Stimulated activated naive B cell treated with anti-CD40 and anti-IgM and Interleukin-4, amounts not matched to agents 10 μg/mL and 1 μg/mL and 100 μg/mL, for 72 hours (primary cell): ENCODE measurements at regions not wholly inside any gene's neighbourhood (a gene's known extent, or its start where the extent isn't known, plus 50 kb on each side); places are given as distances from the start of the nearest gene placed in this dataset.

Source experiments
- ATAC-seq, 2 donors: fragments of 150-1000 bp; cut with Tn5 transposase; replicated peaks; 2 replicates each; pipeline ENCODE4 v1.10.0; 2021; ENCODE audit warnings: moderate library complexity in 1 of 2
- DNase-seq: peaks from one replicate; pipeline ENCODE4 v3.0.0; 2021
- H3K27ac Mint-ChIP-seq: one replicate; pipeline ENCODE4 v1.8.0; 2022; ENCODE audit warnings: mild to moderate bottlenecking, mixed read lengths
- H3K27me3 Mint-ChIP-seq, 2 donors: one replicate each; pipeline ENCODE4 v1.8.0; 2022; ENCODE audit warnings: mixed read lengths in 2 of 2
- H3K36me3 Mint-ChIP-seq, 2 donors: one replicate each; pipeline ENCODE4 v1.8.0; 2022; ENCODE audit warnings: mixed read lengths in 2 of 2, mild to moderate bottlenecking in 1 of 2
- H3K4me1 Mint-ChIP-seq, 2 donors: one replicate each; pipeline ENCODE4 v1.8.0; 2022; ENCODE audit warnings: mixed read lengths in 2 of 2, mild to moderate bottlenecking in 1 of 2
- H3K4me3 Mint-ChIP-seq, 2 donors: one replicate each; pipeline ENCODE4 v1.8.0; 2022; ENCODE audit warnings: mild to moderate bottlenecking in 2 of 2, mixed read lengths in 2 of 2, moderate library complexity in 1 of 2
- H3K9me3 Mint-ChIP-seq, 2 donors: one replicate each; pipeline ENCODE4 v1.8.0; 2022; ENCODE audit warnings: mixed read lengths in 2 of 2, mild to moderate bottlenecking in 1 of 2

GRCh38 chr16:65933703-65934102 is 432.8 kb upstream of the CDH5 start:
- no peaks in the 10 kb centered on the region for H3K27me3 Mint-ChIP-seq
- DNase-seq (no peak), ATAC-seq (no peak)
- no peak overlapping the region for H3K27ac Mint-ChIP-seq
- H3K9me3 Mint-ChIP-seq: peaks cover 10 to 15% of the 10 kb centered on the region in 2 donors
- no peak overlapping the region for H3K4me3 Mint-ChIP-seq
- no peaks in the 10 kb centered on the region for H3K4me1 Mint-ChIP-seq
- peaks cover 0 to 3% of the 10 kb centered on the region in 2 donors for H3K36me3 Mint-ChIP-seq

- no peak for ATAC-seq
- no peak overlapping the region for H3K4me3 Mint-ChIP-seq
- no peak overlapping the region for H3K27ac Mint-ChIP-seq
- peaks cover 0 to 3% of the 10 kb centered on the region in 2 donors for H3K36me3 Mint-ChIP-seq
- H3K27me3 Mint-ChIP-seq: no peaks in the 10 kb centered on the region
- no peaks in the 10 kb centered on the region for H3K4me1 Mint-ChIP-seq
- no peak for DNase-seq
- H3K9me3 Mint-ChIP-seq: peaks cover 12 to 15% of the 10 kb centered on the region in 2 donors
Measured at GRCh38 chr16:65932350-65933072, 434.0 kb upstream of the CDH5 start.

GRCh38 chr16:65922923-65923322 is 443.6 kb upstream of the CDH5 start:
- no peak overlapping the region for H3K4me3 Mint-ChIP-seq
- H3K36me3 Mint-ChIP-seq: no peaks in the 10 kb centered on the region
- H3K27me3 Mint-ChIP-seq: peaks cover under 1 to 15% of the 10 kb centered on the region in 2 donors
- no peaks in the 10 kb centered on the region for H3K9me3 Mint-ChIP-seq
- no peak overlapping the region for H3K27ac Mint-ChIP-seq
- no peaks in the 10 kb centered on the region for H3K4me1 Mint-ChIP-seq
- no peak for DNase-seq
- no peak for ATAC-seq

- ATAC-seq: no peak
- Mint-ChIP-seq H3K4me3 (no peak overlapping the region), H3K4me1 (no peaks in the 10 kb centered on the region), H3K27ac (no peak overlapping the region), H3K36me3 (no peaks in the 10 kb centered on the region), H3K9me3 (peaks cover 4 to 11% of the 10 kb centered on the region in 2 donors), H3K27me3 (peaks cover 4 to 15% of the 10 kb centered on the region in 2 donors)
- DNase-seq: no peak
Measured at GRCh38 chr16:65919986-65920376, 446.5 kb upstream of the CDH5 start.

- peaks cover 4 to 15% of the 10 kb centered on the region in 2 donors for H3K27me3 Mint-ChIP-seq
- ATAC-seq: no peak
- H3K4me1 Mint-ChIP-seq: no peaks in the 10 kb centered on the region
- DNase-seq: no peak
- no peak overlapping the region for H3K27ac Mint-ChIP-seq
- peaks cover 4 to 11% of the 10 kb centered on the region in 2 donors for H3K9me3 Mint-ChIP-seq
- no peak overlapping the region for H3K4me3 Mint-ChIP-seq
- H3K36me3 Mint-ChIP-seq: no peaks in the 10 kb centered on the region
Measured at GRCh38 chr16:65919145-65919985, 447.1 kb upstream of the CDH5 start.

- H3K36me3 Mint-ChIP-seq: no peaks in the 10 kb centered on the region
- ATAC-seq (no peak), DNase-seq (no peak)
- H3K27ac Mint-ChIP-seq: no peak overlapping the region
- H3K9me3 Mint-ChIP-seq: peaks cover 6 to 18% of the 10 kb centered on the region in 2 donors
- H3K4me1 Mint-ChIP-seq: no peaks in the 10 kb centered on the region
- H3K4me3 Mint-ChIP-seq: no peak overlapping the region
- peaks cover 4 to 15% of the 10 kb centered on the region in 2 donors for H3K27me3 Mint-ChIP-seq
Measured at GRCh38 chr16:65917466-65917865, 449.0 kb upstream of the CDH5 start.

- Mint-ChIP-seq H3K27me3 (peaks cover 4 to 15% of the 10 kb centered on the region in 2 donors), H3K9me3 (peaks cover 6 to 18% of the 10 kb centered on the region in 2 donors), H3K4me1 (no peaks in the 10 kb centered on the region), H3K27ac (no peak overlapping the region), H3K36me3 (no peaks in the 10 kb centered on the region), H3K4me3 (no peak overlapping the region)
- ATAC-seq (no peak), DNase-seq (no peak)
Measured at GRCh38 chr16:65916995-65917394, 449.5 kb upstream of the CDH5 start.

- peaks cover 0 to 2% of the 10 kb centered on the region in 2 donors for H3K4me1 Mint-ChIP-seq
- DNase-seq: no peak
Measured at GRCh38 chr16:65910291-65910690, 456.2 kb upstream of the CDH5 start.

GRCh38 chr16:65909310-65910050 is 457.0 kb upstream of the CDH5 start:
- Mint-ChIP-seq H3K27ac (no peak overlapping the region), H3K27me3 (peaks cover 0 to 3% of the 10 kb centered on the region in 2 donors), H3K4me3 (no peak overlapping the region), H3K4me1 (peaks cover 0 to 2% of the 10 kb centered on the region in 2 donors), H3K9me3 (peaks cover 4 to 10% of the 10 kb centered on the region in 2 donors), H3K36me3 (no peaks in the 10 kb centered on the region)
- ATAC-seq (no peak), DNase-seq (no peak)

More at GRCh38 chr16:65910291-65910690, 456.2 kb upstream of the CDH5 start:
- Mint-ChIP-seq H3K9me3 (peaks cover 4 to 10% of the 10 kb centered on the region in 2 donors), H3K27ac (no peak overlapping the region), H3K4me3 (no peak overlapping the region), H3K27me3 (peaks cover 0 to 3% of the 10 kb centered on the region in 2 donors), H3K36me3 (no peaks in the 10 kb centered on the region)
- ATAC-seq: no peak

- Mint-ChIP-seq H3K9me3 (peaks cover 4 to 10% of the 10 kb centered on the region in 2 donors), H3K27ac (no peak overlapping the region), H3K27me3 (peaks cover 0 to 3% of the 10 kb centered on the region in 2 donors), H3K4me1 (peaks cover 0 to 2% of the 10 kb centered on the region in 2 donors), H3K36me3 (no peaks in the 10 kb centered on the region), H3K4me3 (no peak overlapping the region)
- DNase-seq: no peak
- ATAC-seq: no peak
Measured at GRCh38 chr16:65908568-65908967, 457.9 kb upstream of the CDH5 start.

- Mint-ChIP-seq H3K9me3 (peaks cover 3% of the 10 kb centered on the region in 2 donors), H3K36me3 (no peaks in the 10 kb centered on the region), H3K27me3 (peaks cover 0 to 7% of the 10 kb centered on the region in 2 donors), H3K4me1 (peaks cover 0 to 2% of the 10 kb centered on the region in 2 donors), H3K27ac (no peak overlapping the region), H3K4me3 (no peak overlapping the region)
- no peak for DNase-seq
- ATAC-seq: no peak
Measured at GRCh38 chr16:65905331-65905730, 461.2 kb upstream of the CDH5 start.

GRCh38 chr16:65896448-65897153 is 469.9 kb upstream of the CDH5 start:
- Mint-ChIP-seq H3K27ac (no peak overlapping the region), H3K4me3 (no peak overlapping the region), H3K4me1 (no peaks in the 10 kb centered on the region), H3K9me3 (peaks cover 3% of the 10 kb centered on the region in 2 donors), H3K27me3 (peaks cover 0 to 3% of the 10 kb centered on the region in 2 donors), H3K36me3 (no peaks in the 10 kb centered on the region)
- ATAC-seq (no peak), DNase-seq (no peak)

- DNase-seq: no peak
- H3K36me3 Mint-ChIP-seq: no peaks in the 10 kb centered on the region
- ATAC-seq: no peak
- no peaks in the 10 kb centered on the region for H3K27me3 Mint-ChIP-seq
- no peaks in the 10 kb centered on the region for H3K4me1 Mint-ChIP-seq
- no peak overlapping the region for H3K27ac Mint-ChIP-seq
- peaks cover 2 to 3% of the 10 kb centered on the region in 2 donors for H3K9me3 Mint-ChIP-seq
- no peak overlapping the region for H3K4me3 Mint-ChIP-seq
Measured at GRCh38 chr16:65895906-65896305, 470.6 kb upstream of the CDH5 start.

- no peak overlapping the region for H3K4me3 Mint-ChIP-seq
- ATAC-seq (no peak), DNase-seq (no peak)
- no peaks in the 10 kb centered on the region for H3K27me3 Mint-ChIP-seq
- no peaks in the 10 kb centered on the region for H3K4me1 Mint-ChIP-seq
- H3K9me3 Mint-ChIP-seq: peaks cover 2 to 3% of the 10 kb centered on the region in 2 donors
- H3K36me3 Mint-ChIP-seq: no peaks in the 10 kb centered on the region
- no peak overlapping the region for H3K27ac Mint-ChIP-seq
Measured at GRCh38 chr16:65895486-65895885, 471.0 kb upstream of the CDH5 start.
